ENCODE measurements at regions not wholly inside any gene's neighbourhood (a gene's known extent, or its start where the extent isn't known, plus 50 kb on each side); places are given as distances from the start of the nearest gene placed in this dataset.

DNA sequence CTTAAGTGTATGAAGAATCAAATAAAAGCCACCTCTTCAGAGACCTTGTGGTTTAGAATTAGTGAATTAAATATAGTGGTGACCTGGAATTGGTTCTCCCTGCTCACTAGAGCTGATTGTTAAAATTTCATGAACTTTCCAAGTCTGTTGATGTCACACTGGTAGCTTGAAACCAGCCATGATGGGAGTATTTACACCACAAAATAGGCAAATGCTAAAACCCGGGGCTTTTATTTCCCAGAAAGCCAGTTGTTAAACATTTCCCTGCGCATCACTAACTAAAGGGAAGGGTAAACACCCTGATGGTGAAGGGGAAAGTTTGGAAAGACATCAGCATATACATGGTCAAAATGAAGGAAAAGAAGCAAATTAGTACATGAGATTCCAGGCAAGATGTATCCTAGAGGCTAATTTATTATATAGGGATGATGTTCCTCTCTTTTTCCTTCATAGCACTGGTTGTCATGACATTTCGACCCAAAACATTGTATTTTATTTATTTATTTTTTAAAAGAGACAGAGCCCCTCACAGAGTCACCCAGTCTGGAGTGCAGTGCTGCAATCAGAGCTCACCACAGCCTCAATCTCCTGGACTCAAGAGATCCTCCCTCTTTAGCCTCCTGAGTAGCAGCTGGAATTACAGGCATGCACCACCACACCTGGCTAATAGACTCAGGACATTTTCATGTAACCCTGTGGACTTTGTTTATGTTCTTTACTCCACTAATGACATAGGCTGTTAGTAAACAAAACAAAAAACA is 123.2 kb downstream of the RIN2 start:
- peaks cover 25 to 37% of the 10 kb centered on the region in 2 donors for H3K4me1 ChIP-seq (replicated peaks in 1 of 2)
- no peaks in the 10 kb centered on the region for H3K36me3 ChIP-seq (replicated peaks in 1 of 2)
- intact Hi-C loops (cut with DNase I), result no loop called here
- TF ChIP-seq POLR2A (IDR thresholded peaks at IDR 0.05), result no peak
- TF ChIP-seq, protein P1, sequence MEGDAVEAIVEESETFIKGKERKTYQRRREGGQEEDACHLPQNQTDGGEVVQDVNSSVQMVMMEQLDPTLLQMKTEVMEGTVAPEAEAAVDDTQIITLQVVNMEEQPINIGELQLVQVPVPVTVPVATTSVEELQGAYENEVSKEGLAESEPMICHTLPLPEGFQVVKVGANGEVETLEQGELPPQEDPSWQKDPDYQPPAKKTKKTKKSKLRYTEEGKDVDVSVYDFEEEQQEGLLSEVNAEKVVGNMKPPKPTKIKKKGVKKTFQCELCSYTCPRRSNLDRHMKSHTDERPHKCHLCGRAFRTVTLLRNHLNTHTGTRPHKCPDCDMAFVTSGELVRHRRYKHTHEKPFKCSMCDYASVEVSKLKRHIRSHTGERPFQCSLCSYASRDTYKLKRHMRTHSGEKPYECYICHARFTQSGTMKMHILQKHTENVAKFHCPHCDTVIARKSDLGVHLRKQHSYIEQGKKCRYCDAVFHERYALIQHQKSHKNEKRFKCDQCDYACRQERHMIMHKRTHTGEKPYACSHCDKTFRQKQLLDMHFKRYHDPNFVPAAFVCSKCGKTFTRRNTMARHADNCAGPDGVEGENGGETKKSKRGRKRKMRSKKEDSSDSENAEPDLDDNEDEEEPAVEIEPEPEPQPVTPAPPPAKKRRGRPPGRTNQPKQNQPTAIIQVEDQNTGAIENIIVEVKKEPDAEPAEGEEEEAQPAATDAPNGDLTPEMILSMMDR (IDR thresholded peaks at IDR 0.05), result no peak
- H3K27me3 ChIP-seq, result no peaks in the 10 kb centered on the region
- DNase-seq, result no peak
- no peak overlapping the region for H3K4me3 ChIP-seq
- H3K9me3 ChIP-seq (replicated peaks in 1 of 3), result no peaks in the 10 kb centered on the region
- H3K27ac ChIP-seq, result peak overlapping the region in 2 of 5 donors; percentile 39 to 40
- WGBS, 4 donors, result 92 to 98% (median 96%) methylated on average over 3 of the region's 3 CpGs

DNA sequence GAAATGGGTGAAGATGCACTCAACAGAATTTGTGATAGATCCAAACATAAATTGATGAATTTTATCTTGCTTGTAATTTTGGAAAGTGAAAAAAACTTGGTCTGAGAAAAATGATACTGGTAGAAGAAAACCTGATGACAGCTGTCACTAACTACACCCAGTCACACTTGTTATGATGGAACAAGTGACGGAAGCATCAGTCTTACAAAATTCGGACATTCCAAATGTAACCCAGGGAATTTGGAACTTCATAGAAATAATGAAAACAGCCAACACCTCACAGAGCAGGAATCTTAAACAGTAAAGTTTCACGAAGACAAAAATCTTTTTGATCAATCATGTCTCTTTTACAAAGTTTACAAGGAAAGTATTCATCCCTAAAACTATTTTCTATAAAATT is 123.9 kb downstream of the RIN2 start:
- Histone ChIP-seq H3K27ac (no peak overlapping the region), H3K36me3 (replicated peaks in 1 of 2) (no peaks in the 10 kb centered on the region), H3K4me3 (no peak overlapping the region), H3K4me1 (replicated peaks in 1 of 2) (peaks cover 21 to 41% of the 10 kb centered on the region in 2 donors), H3K27me3 (no peaks in the 10 kb centered on the region), H3K9me3 (replicated peaks in 1 of 3) (no peaks in the 10 kb centered on the region)
- TF ChIP-seq, protein P1 (IDR thresholded peaks at IDR 0.05), result no peak
- TF ChIP-seq POLR2A (IDR thresholded peaks at IDR 0.05), result no peak
- intact Hi-C loops (cut with DNase I), result no loop called here
- 78 to 97% (median 92%) methylated on average over 3 of the region's 3 CpGs for WGBS, 4 donors
- no peak for DNase-seq

DNA sequence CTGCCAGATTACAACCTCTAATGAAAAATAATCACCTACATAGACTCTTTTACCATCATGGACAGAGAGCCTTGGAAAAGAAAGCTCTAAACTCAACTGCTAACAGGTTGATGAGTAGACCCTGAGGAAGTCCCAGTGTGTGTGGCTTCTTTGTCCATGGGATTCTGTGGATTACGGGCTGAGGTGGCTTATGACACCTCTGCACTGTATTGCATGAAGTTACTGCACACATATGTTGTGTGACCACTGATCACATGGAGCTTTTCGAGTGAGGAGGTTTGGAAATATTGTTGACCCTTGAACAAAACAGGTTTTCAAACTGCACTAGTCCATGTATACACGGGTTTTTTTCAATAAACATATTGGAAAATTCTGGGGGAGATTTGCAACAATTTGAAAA is 124.4 kb downstream of the RIN2 start:
- Histone ChIP-seq H3K4me3 (no peak overlapping the region), H3K9me3 (replicated peaks in 1 of 3) (no peaks in the 10 kb centered on the region), H3K27me3 (no peaks in the 10 kb centered on the region), H3K36me3 (replicated peaks in 1 of 2) (no peaks in the 10 kb centered on the region), H3K27ac (no peak overlapping the region), H3K4me1 (replicated peaks in 1 of 2) (peaks cover 20 to 41% of the 10 kb centered on the region in 2 donors)
- 88 to 100% (median 93%) methylated on average over 3 of the region's 3 CpGs for WGBS, 4 donors
- intact Hi-C loops (cut with DNase I), result no loop called here
- TF ChIP-seq, protein P1 (IDR thresholded peaks at IDR 0.05), result no peak
- no peak for TF ChIP-seq POLR2A (IDR thresholded peaks at IDR 0.05)
- no peak for DNase-seq

DNA sequence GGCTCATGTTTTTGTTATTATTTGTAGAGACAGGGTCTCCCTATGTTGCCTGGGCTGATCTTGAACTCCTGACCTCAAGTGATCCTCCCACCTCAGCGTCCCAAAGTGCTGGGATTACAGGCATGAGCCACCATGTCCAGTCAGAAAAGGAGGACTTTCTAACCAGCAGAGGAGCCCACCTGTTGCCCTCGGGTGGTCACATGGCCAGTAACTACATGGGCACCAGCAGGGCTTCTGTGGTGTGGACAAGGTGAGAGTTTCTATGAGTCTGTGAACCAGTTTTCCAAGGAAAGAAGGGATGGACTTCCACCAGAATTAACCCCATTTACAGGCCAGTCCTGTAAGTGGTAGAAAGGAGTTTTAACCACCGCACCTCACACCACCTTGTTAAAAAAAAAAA is 125.4 kb downstream of the RIN2 start:
- no peak for DNase-seq
- Histone ChIP-seq H3K36me3 (replicated peaks in 1 of 2) (no peaks in the 10 kb centered on the region), H3K4me1 (replicated peaks in 1 of 2) (peaks cover 20 to 51% of the 10 kb centered on the region in 2 donors), H3K27ac (peak overlapping the region in 1 of 5 donors; percentile 84), H3K9me3 (replicated peaks in 1 of 3) (no peaks in the 10 kb centered on the region), H3K4me3 (no peak overlapping the region), H3K27me3 (no peaks in the 10 kb centered on the region)
- WGBS, 4 donors, result 87 to 99% (median 95%) methylated on average over 3 of the region's 3 CpGs
- intact Hi-C loops (cut with DNase I), result no loop called here
- TF ChIP-seq POLR2A (IDR thresholded peaks at IDR 0.05), result no peak
- TF ChIP-seq, protein P1 (IDR thresholded peaks at IDR 0.05), result no peak

All from adrenal gland (tissue), 9 donors.